ENCODE measurements at regions not wholly inside any gene's neighbourhood (a gene's known extent, or its start where the extent isn't known, plus 50 kb on each side); places are given as distances from the start of the nearest gene placed in this dataset.
A peak's percentile ranks its signal among the peaks of the same experiment; 100 is the strongest.

GRCh38 chr3:117633207-117633606 lies 923.6 kb downstream of the TUSC7 start:
- Histone ChIP-seq H3K36me3 (ENCODE audit: control insufficient read depth in 4 of 4, insufficient read depth in 4 of 4, low read length in 4 of 4) (no peaks in the 10 kb centered on the region), H3K4me1 (ENCODE audit: control insufficient read depth in 5 of 5, insufficient read depth in 5 of 5, low read length in 5 of 5) (peaks cover 0 to 12% (median 0%) of the 10 kb centered on the region in 5 donors), H3K4me3 (no peak overlapping the region), H3K27me3 (ENCODE audit: control insufficient read depth in 3 of 3, insufficient read depth in 3 of 3, low read length in 2 of 3) (no peaks in the 10 kb centered on the region), H3K9me3 (ENCODE audit: control insufficient read depth in 4 of 4, insufficient read depth in 3 of 4, low read length in 3 of 4) (no peaks in the 10 kb centered on the region), H3K27ac (ENCODE audit: low read depth in 1 of 2, low read length in 1 of 2) (no peak overlapping the region), H3K9ac (ENCODE audit: insufficient read depth in 1 of 2, low read length in 2 of 2) (no peak overlapping the region)
- no peak for TF ChIP-seq CTCF (IDR thresholded peaks at IDR 0.05; ENCODE audit: control extremely low read depth, extremely low read depth)
- ATAC-seq (ENCODE audit: insufficient read depth, low FRiP score) (no peak), DNase-seq (peak in 1 of 3 donors; percentile 35)
- 63 to 66% methylated on average over 4 of the region's 4 CpGs for WGBS, 2 donors

- no peak overlapping the region for H3K27ac ChIP-seq (ENCODE audit: low read depth in 1 of 2, low read length in 1 of 2)
- TF ChIP-seq CTCF (IDR thresholded peaks at IDR 0.05; ENCODE audit: control extremely low read depth, extremely low read depth): no peak
Measured at GRCh38 chr3:117637666-117638065, 928.1 kb downstream of the TUSC7 start.

GRCh38 chr3:117644203-117644602 lies 934.6 kb downstream of the TUSC7 start:
- no peaks in the 10 kb centered on the region for H3K27me3 ChIP-seq (ENCODE audit: control insufficient read depth in 3 of 3, insufficient read depth in 3 of 3, low read length in 2 of 3)
- no peak overlapping the region for H3K27ac ChIP-seq (ENCODE audit: low read depth in 1 of 2, low read length in 1 of 2)
- no peak overlapping the region for H3K9ac ChIP-seq (ENCODE audit: insufficient read depth in 1 of 2, low read length in 2 of 2)
- H3K4me1 ChIP-seq (ENCODE audit: control insufficient read depth in 5 of 5, insufficient read depth in 5 of 5, low read length in 5 of 5): no peaks in the 10 kb centered on the region
- H3K36me3 ChIP-seq (ENCODE audit: control insufficient read depth in 4 of 4, insufficient read depth in 4 of 4, low read length in 4 of 4): no peaks in the 10 kb centered on the region
- peaks cover 0 to 4% (median 0%) of the 10 kb centered on the region in 4 donors for H3K9me3 ChIP-seq (ENCODE audit: control insufficient read depth in 4 of 4, insufficient read depth in 3 of 4, low read length in 3 of 4)
- no peak for DNase-seq
- ATAC-seq (ENCODE audit: insufficient read depth, low FRiP score): no peak
- H3K4me3 ChIP-seq: no peak overlapping the region
- no peak for TF ChIP-seq CTCF (IDR thresholded peaks at IDR 0.05; ENCODE audit: control extremely low read depth, extremely low read depth)

More at GRCh38 chr3:117637666-117638065, 928.1 kb downstream of the TUSC7 start:
- no peaks in the 10 kb centered on the region for H3K36me3 ChIP-seq (ENCODE audit: control insufficient read depth in 4 of 4, insufficient read depth in 4 of 4, low read length in 4 of 4)
- no peak overlapping the region for H3K9ac ChIP-seq (ENCODE audit: insufficient read depth in 1 of 2, low read length in 2 of 2)
- no peaks in the 10 kb centered on the region for H3K9me3 ChIP-seq (ENCODE audit: control insufficient read depth in 4 of 4, insufficient read depth in 3 of 4, low read length in 3 of 4)
- ATAC-seq (ENCODE audit: insufficient read depth, low FRiP score) (no peak), DNase-seq (no peak)
- no peak overlapping the region for H3K4me3 ChIP-seq
- 89 to 93% methylated on average over 5 of the region's 5 CpGs for WGBS, 2 donors
- peaks cover 0 to 2% (median 0%) of the 10 kb centered on the region in 5 donors for H3K4me1 ChIP-seq (ENCODE audit: control insufficient read depth in 5 of 5, insufficient read depth in 5 of 5, low read length in 5 of 5)
- H3K27me3 ChIP-seq (ENCODE audit: control insufficient read depth in 3 of 3, insufficient read depth in 3 of 3, low read length in 2 of 3): no peaks in the 10 kb centered on the region

- Histone ChIP-seq H3K27ac (ENCODE audit: low read depth in 1 of 2, low read length in 1 of 2) (no peak overlapping the region), H3K9me3 (ENCODE audit: control insufficient read depth in 4 of 4, insufficient read depth in 3 of 4, low read length in 3 of 4) (peaks cover 0 to 4% (median 0%) of the 10 kb centered on the region in 4 donors), H3K27me3 (ENCODE audit: control insufficient read depth in 3 of 3, insufficient read depth in 3 of 3, low read length in 2 of 3) (no peaks in the 10 kb centered on the region), H3K4me1 (ENCODE audit: control insufficient read depth in 5 of 5, insufficient read depth in 5 of 5, low read length in 5 of 5) (peaks cover 0 to 5% (median 0%) of the 10 kb centered on the region in 5 donors), H3K9ac (ENCODE audit: insufficient read depth in 1 of 2, low read length in 2 of 2) (no peak overlapping the region), H3K36me3 (ENCODE audit: control insufficient read depth in 4 of 4, insufficient read depth in 4 of 4, low read length in 4 of 4) (no peaks in the 10 kb centered on the region), H3K4me3 (no peak overlapping the region)
- ATAC-seq (ENCODE audit: insufficient read depth, low FRiP score) (no peak), DNase-seq (no peak)
- WGBS, 2 donors: 88 to 89% methylated on average over 4 of the region's 4 CpGs
- TF ChIP-seq CTCF (IDR thresholded peaks at IDR 0.05; ENCODE audit: control extremely low read depth, extremely low read depth): no peak
Measured at GRCh38 chr3:117645561-117646242, 936.1 kb downstream of the TUSC7 start.
